OCI-LY1 (cell line): ENCODE measurements at regions not wholly inside any gene's neighbourhood (a gene's known extent, or its start where the extent isn't known, plus 50 kb on each side); places are given as distances from the start of the nearest gene placed in this dataset.

Source experiments
- H2AFZ ChIP-seq: fragments of 200-600 bp; sonication (generic), shearing (Covaris generic); 2 replicates; pipeline ENCODE4 v1.6.0; 2014; ENCODE audit warnings: antibody characterized with exemption, mild to moderate bottlenecking, low read length
- H3F3A ChIP-seq: fragments of 200-600 bp; sonication (generic), shearing (Covaris generic); 2 replicates; pipeline ENCODE4 v1.6.0; 2014; ENCODE audit warnings: mild to moderate bottlenecking, antibody characterized with exemption, low read length, moderate library complexity; ENCODE audit not compliant: insufficient read depth
- H3K27ac ChIP-seq: fragments of 200-600 bp; sonication (generic); 2 replicates; pipeline ENCODE4 v1.5.1; 2014; ENCODE audit warnings: low read length, mixed run types, mild to moderate bottlenecking, low read depth; ENCODE audit not compliant: poor library complexity, severe bottlenecking
- H3K27me3 ChIP-seq: fragments of 200-600 bp; sonication (generic); 2 replicates; pipeline ENCODE4 v1.6.0; 2014; ENCODE audit warnings: antibody characterized with exemption, mild to moderate bottlenecking, low read length, moderate library complexity; ENCODE audit not compliant: insufficient read depth
- H3K36me3 ChIP-seq: fragments of 200-600 bp; sonication (generic); 2 replicates; pipeline ENCODE4 v1.6.1; 2014; ENCODE audit warnings: mild to moderate bottlenecking, antibody characterized with exemption, low read length, moderate library complexity, mixed read lengths; ENCODE audit not compliant: insufficient read depth
- H3K4me1 ChIP-seq: fragments of 200-600 bp; sonication (generic); 2 replicates; pipeline ENCODE4 v1.5.1; 2014; ENCODE audit warnings: mild to moderate bottlenecking, low read length, moderate library complexity; ENCODE audit not compliant: insufficient read depth, severe bottlenecking
- H3K4me2 ChIP-seq: fragments of 200-600 bp; sonication (generic), shearing (Covaris generic); 2 replicates; pipeline ENCODE4 v1.6.1; 2014; ENCODE audit warnings: low read length
- H3K4me3 ChIP-seq: fragments of 200-600 bp; sonication (generic); 2 replicates; pipeline ENCODE4 v1.5.1; 2014; ENCODE audit warnings: low read length, low read depth, mild to moderate bottlenecking, mixed read lengths; ENCODE audit not compliant: poor library complexity, severe bottlenecking
- H3K79me2 ChIP-seq: fragments of 200-600 bp; shearing (Covaris generic); 2 replicates; pipeline ENCODE4 v1.6.1; 2016; ENCODE audit warnings: mixed run types, low read length, mixed read lengths; ENCODE audit not compliant: insufficient read depth
- H3K9ac ChIP-seq: fragments of 200-600 bp; sonication (generic), shearing (Covaris generic); 2 replicates; pipeline ENCODE4 v1.6.1; 2014; ENCODE audit warnings: mild to moderate bottlenecking, low read length, mixed read lengths
- H3K9me2 ChIP-seq: fragments of 200-600 bp; sonication (generic), shearing (Covaris generic); 2 replicates; pipeline ENCODE4 v1.6.1; 2014; ENCODE audit warnings: low read depth, mild to moderate bottlenecking, low read length, mixed read lengths
- H3K9me3 ChIP-seq: fragments of 200-600 bp; shearing (Covaris generic); 2 replicates; pipeline ENCODE4 v1.6.1; 2014; ENCODE audit warnings: low read length, mixed read lengths
- H4K20me1 ChIP-seq: fragments of 200-600 bp; sonication (generic), shearing (Covaris generic); 2 replicates; pipeline ENCODE4 v1.6.0; 2016; ENCODE audit warnings: mild to moderate bottlenecking, low read length; ENCODE audit not compliant: insufficient read depth
- EZH2 ChIP-seq: fragments of 200-600 bp; sonication (generic), shearing (Covaris generic); IDR thresholded peaks from 2 replicates; pipeline ENCODE4 v1.8.0; 2017; ENCODE audit warnings: borderline replicate concordance, mixed run types, mild to moderate bottlenecking, antibody characterized with exemption, low read length, moderate library complexity, mixed read lengths
- TF ChIP-seq, protein P1 (sequence below): fragments of 200-600 bp; sonication (generic), shearing (Covaris generic); IDR thresholded peaks from 2 replicates; pipeline ENCODE4 v1.5.1; 2017; ENCODE audit warnings: mild to moderate bottlenecking, antibody characterized with exemption, low read length, moderate library complexity, mixed read lengths

DNA sequence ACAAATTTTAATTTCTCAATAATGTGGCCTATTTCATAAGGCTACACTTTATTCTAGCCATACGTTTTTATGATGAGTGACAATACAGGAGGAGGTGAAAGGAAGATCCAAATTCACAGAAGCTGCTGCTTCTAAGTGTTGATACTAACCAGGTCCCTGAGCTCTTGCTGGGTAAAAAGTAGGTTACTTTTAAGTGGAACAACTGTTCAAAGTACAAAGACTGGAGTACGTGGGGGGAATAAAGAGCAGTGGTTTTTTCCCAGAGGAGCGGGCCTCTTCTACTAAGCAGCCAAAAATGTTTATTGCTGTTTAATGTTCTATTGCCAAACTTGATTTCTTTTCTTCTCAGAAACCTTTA, 301.8 kb downstream of the AEBP2 start:
- no peaks in the 10 kb centered on the region for H3K36me3 ChIP-seq
- H3K4me1 ChIP-seq = no peaks in the 10 kb centered on the region
- no peaks in the 10 kb centered on the region for H3K9me2 ChIP-seq
- no peaks in the 10 kb centered on the region for H3K9me3 ChIP-seq
- TF ChIP-seq, protein P1, sequence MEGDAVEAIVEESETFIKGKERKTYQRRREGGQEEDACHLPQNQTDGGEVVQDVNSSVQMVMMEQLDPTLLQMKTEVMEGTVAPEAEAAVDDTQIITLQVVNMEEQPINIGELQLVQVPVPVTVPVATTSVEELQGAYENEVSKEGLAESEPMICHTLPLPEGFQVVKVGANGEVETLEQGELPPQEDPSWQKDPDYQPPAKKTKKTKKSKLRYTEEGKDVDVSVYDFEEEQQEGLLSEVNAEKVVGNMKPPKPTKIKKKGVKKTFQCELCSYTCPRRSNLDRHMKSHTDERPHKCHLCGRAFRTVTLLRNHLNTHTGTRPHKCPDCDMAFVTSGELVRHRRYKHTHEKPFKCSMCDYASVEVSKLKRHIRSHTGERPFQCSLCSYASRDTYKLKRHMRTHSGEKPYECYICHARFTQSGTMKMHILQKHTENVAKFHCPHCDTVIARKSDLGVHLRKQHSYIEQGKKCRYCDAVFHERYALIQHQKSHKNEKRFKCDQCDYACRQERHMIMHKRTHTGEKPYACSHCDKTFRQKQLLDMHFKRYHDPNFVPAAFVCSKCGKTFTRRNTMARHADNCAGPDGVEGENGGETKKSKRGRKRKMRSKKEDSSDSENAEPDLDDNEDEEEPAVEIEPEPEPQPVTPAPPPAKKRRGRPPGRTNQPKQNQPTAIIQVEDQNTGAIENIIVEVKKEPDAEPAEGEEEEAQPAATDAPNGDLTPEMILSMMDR = no peak
- no peak for TF ChIP-seq EZH2
- H3K27me3 ChIP-seq = no peaks in the 10 kb centered on the region
- no peaks in the 10 kb centered on the region for H3K79me2 ChIP-seq
- H3K4me2 ChIP-seq = no peak overlapping the region
- no peak overlapping the region for H3K27ac ChIP-seq
- no peak overlapping the region for H2AFZ ChIP-seq
- no peaks in the 10 kb centered on the region for H4K20me1 ChIP-seq
- no peaks in the 10 kb centered on the region for H3F3A ChIP-seq
- no peak overlapping the region for H3K4me3 ChIP-seq
- no peak overlapping the region for H3K9ac ChIP-seq

DNA sequence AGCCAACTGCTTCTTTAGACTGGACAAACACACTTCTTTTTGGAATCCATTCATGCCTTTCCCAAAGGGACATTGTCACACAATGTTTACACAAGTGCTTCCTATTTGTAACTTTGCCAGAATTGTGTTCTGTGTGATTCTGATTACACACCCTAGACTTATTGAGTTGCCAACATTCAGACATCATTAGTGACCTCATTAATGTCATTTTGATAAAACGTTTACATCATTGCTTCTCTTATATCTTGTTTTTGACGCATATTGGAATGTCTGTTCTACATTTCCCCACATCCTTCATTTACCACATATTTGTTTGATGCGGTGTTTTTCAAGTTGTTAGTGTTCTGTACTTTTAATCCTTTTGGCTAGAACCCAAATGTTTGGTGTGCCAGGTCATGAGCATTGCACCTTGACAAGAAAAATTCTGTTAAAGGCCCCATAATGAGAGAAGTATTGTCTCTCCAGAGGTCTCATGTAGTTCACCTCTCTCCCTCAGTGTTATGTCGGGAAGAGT, 305.5 kb downstream of the AEBP2 start:
- H3K4me3 ChIP-seq = no peak overlapping the region
- H3K9me2 ChIP-seq = no peaks in the 10 kb centered on the region
- no peak overlapping the region for H3K4me2 ChIP-seq
- H4K20me1 ChIP-seq = no peaks in the 10 kb centered on the region
- no peaks in the 10 kb centered on the region for H3K36me3 ChIP-seq
- H3K27me3 ChIP-seq = no peaks in the 10 kb centered on the region
- no peaks in the 10 kb centered on the region for H3K9me3 ChIP-seq
- H3K79me2 ChIP-seq = no peaks in the 10 kb centered on the region
- no peaks in the 10 kb centered on the region for H3F3A ChIP-seq
- H2AFZ ChIP-seq = no peak overlapping the region
- H3K4me1 ChIP-seq = no peaks in the 10 kb centered on the region
- no peak overlapping the region for H3K9ac ChIP-seq
- TF ChIP-seq EZH2 = no peak
- TF ChIP-seq, protein P1 = no peak
- H3K27ac ChIP-seq = no peak overlapping the region

DNA sequence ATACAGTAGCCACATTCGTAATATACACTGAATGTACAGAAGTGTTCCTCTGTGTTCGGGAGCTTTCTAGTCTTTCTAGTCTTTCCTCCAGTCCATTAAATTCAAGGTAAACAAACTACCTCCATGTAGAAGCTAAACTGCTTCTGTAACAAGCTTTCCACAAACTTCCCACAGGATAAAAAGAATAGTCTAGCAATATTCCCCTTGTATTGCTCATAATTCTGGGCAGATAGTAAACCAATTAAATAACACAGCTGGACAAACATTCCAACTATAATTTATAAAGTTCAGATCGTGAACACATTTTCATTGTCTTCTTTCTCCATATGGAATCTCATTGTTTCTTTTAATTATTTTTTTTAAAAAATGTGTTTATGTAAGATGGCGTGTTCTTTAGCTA, 307.2 kb downstream of the AEBP2 start:
- H3K9me3 ChIP-seq = no peaks in the 10 kb centered on the region
- no peaks in the 10 kb centered on the region for H3K27me3 ChIP-seq
- no peaks in the 10 kb centered on the region for H3K36me3 ChIP-seq
- H3K9ac ChIP-seq = no peak overlapping the region
- H3K79me2 ChIP-seq = no peaks in the 10 kb centered on the region
- no peak overlapping the region for H3K4me3 ChIP-seq
- no peaks in the 10 kb centered on the region for H3K9me2 ChIP-seq
- TF ChIP-seq, protein P1 = no peak
- no peak for TF ChIP-seq EZH2
- no peak overlapping the region for H3K27ac ChIP-seq
- H3K4me2 ChIP-seq = no peak overlapping the region
- no peak overlapping the region for H2AFZ ChIP-seq
- H3F3A ChIP-seq = no peaks in the 10 kb centered on the region
- H4K20me1 ChIP-seq = no peaks in the 10 kb centered on the region
- H3K4me1 ChIP-seq = no peaks in the 10 kb centered on the region
